OCI-LY7 (cell line): ENCODE measurements at regions not wholly inside any gene's neighbourhood (a gene's known extent, or its start where the extent isn't known, plus 50 kb on each side); places are given as distances from the start of the nearest gene placed in this dataset.
"Not testable (repeated sequence)": the region's sequence is repeated elsewhere in the genome, so short reads cannot be mapped to it uniquely, and the experiment has no call there.

Source experiments
- BruUV-seq: library from RNA; stranded (reverse); fragments of 400-500 nt; replicated peaks from 2 replicates; lab custom pipeline; 2021; lab: Mats Ljungman, UMichigan
- CTCF ChIA-PET: fragments of 300-600 bp; sonication (Branson Sonifier 250); formaldehyde crosslinking; loops from one replicate; lab custom pipeline; 2022; ENCODE audit warnings: antibody characterized with exemption; ENCODE audit not compliant: unreplicated experiment; lab: Charles Lee
- POLR2A ChIA-PET: fragments of 300-600 bp; sonication (Branson Sonifier 250); formaldehyde crosslinking; loops from one replicate; lab custom pipeline; 2022; ENCODE audit warnings: antibody characterized with exemption; lab: Charles Lee
- DNase-seq: peaks from one replicate; pipeline ENCODE4 v3.0.0-alpha.2; 2015; ENCODE audit warnings: low spot score
- H2AFZ ChIP-seq: fragments of 200-600 bp; sonication (generic), shearing (Covaris generic); 2 replicates; pipeline ENCODE4 v1.6.1; 2014; ENCODE audit warnings: mild to moderate bottlenecking, antibody characterized with exemption, low read length, moderate library complexity
- H3K27ac ChIP-seq: fragments of 200-600 bp; sonication (generic); 2 replicates; pipeline ENCODE4 v1.5.1; 2014; ENCODE audit warnings: mixed run types, low read depth, mild to moderate bottlenecking, moderate library complexity, low read length, inconsistent platforms; ENCODE audit not compliant: poor library complexity, severe bottlenecking
- H3K36me3 ChIP-seq: fragments of 200-600 bp; sonication (generic); 2 replicates; pipeline ENCODE4 v1.6.1; 2014; ENCODE audit warnings: mild to moderate bottlenecking, antibody characterized with exemption, low read length, moderate library complexity, mixed read lengths; ENCODE audit not compliant: insufficient read depth
- H3K4me1 ChIP-seq: fragments of 200-600 bp; sonication (generic); 2 replicates; pipeline ENCODE4 v1.5.1; 2014; ENCODE audit warnings: mild to moderate bottlenecking, low read length; ENCODE audit not compliant: insufficient read depth, poor library complexity, severe bottlenecking
- H3K4me2 ChIP-seq: fragments of 200-600 bp; sonication (generic); 2 replicates; pipeline ENCODE4 v1.6.1; 2014; ENCODE audit warnings: mild to moderate bottlenecking, low read length
- H3K4me3 ChIP-seq: fragments of 200-600 bp; sonication (generic); 2 replicates; pipeline ENCODE4 v1.5.1; 2014; ENCODE audit warnings: mild to moderate bottlenecking, low read depth, low read length; ENCODE audit not compliant: poor library complexity, severe bottlenecking
- H3K79me2 ChIP-seq: fragments of 200-600 bp; sonication (generic); 2 replicates; pipeline ENCODE4 v1.6.1; 2016; ENCODE audit warnings: low read depth, mild to moderate bottlenecking, low read length, moderate library complexity, mixed read lengths; ENCODE audit not compliant: insufficient read depth
- H3K9me2 ChIP-seq: fragments of 200-600 bp; sonication (generic); 2 replicates; pipeline ENCODE4 v1.6.1; 2016; ENCODE audit warnings: mild to moderate bottlenecking, low read length, mixed read lengths; ENCODE audit not compliant: insufficient read depth
- H3K9me3 ChIP-seq: fragments of 200-600 bp; sonication (generic); 2 replicates; pipeline ENCODE4 v1.6.1; 2014; ENCODE audit warnings: mild to moderate bottlenecking, mixed run types, low read length, mixed read lengths
- H4K20me1 ChIP-seq: fragments of 200-600 bp; sonication (generic); 2 replicates; pipeline ENCODE4 v1.6.1; 2014; ENCODE audit warnings: mild to moderate bottlenecking, antibody characterized with exemption, low read length, moderate library complexity, mixed read lengths; ENCODE audit not compliant: insufficient read depth
- EZH2phosphoT487 ChIP-seq: fragments of 200-600 bp; sonication (generic); IDR thresholded peaks from 2 replicates; pipeline ENCODE4 v1.6.1; 2018; ENCODE audit warnings: low read depth, borderline replicate concordance, mild to moderate bottlenecking, mixed run types, antibody characterized with exemption, low read length, moderate library complexity, mixed read lengths
- intact Hi-C: fragments of 100-400 bp; cut with micrococcal nuclease; formaldehyde crosslinking; loops from one replicate; pipeline ENCODE4 v1.10.0; 2022; ENCODE audit not compliant: unreplicated experiment
- TF ChIP-seq, protein P1 (sequence below): fragments of 200-600 bp; sonication (generic); conservative IDR thresholded peaks from 2 replicates; pipeline ENCODE4 v1.5.1; 2014; ENCODE audit warnings: mild to moderate bottlenecking, antibody characterized with exemption, low read length, moderate library complexity, mixed read lengths

DNA sequence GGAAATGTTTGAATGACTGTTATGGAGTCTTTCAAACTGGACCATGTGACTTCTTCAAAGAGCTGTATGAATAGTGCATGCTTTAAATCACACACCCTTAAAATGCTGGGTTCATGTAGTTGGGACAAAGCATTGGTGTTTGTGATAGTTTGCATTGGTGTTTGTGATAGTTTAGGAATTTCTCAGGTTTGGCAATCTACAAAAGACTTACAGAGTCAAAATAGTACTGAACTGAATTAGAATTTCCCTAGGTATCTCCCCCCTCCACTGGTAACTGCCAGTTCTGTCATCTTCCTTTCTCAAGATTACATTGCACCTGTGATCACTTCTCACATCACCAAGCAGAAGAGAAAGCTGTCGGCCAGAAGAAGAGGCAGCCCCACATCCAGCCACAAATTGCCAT lies 261.1 kb downstream of the GATA3 start:
- ChIA-PET POLR2A (interaction anchor here (0.6 kb wide), 1 partner anchor 973 kb away, joined by 3 read pairs; no protein-coding TSS in a partner anchor), CTCF (no interaction called here)
- Histone ChIP-seq H3K4me1 (no peaks in the 10 kb centered on the region), H3K9me3 (no peaks in the 10 kb centered on the region), H3K36me3 (no peaks in the 10 kb centered on the region), H4K20me1 (no peaks in the 10 kb centered on the region), H3K4me2 (no peak overlapping the region), H3K27ac (no peak overlapping the region), H3K9me2 (no peaks in the 10 kb centered on the region), H2AFZ (no peak overlapping the region), H3K79me2 (no peaks in the 10 kb centered on the region), H3K4me3 (no peak overlapping the region)
- TF ChIP-seq, protein P1, sequence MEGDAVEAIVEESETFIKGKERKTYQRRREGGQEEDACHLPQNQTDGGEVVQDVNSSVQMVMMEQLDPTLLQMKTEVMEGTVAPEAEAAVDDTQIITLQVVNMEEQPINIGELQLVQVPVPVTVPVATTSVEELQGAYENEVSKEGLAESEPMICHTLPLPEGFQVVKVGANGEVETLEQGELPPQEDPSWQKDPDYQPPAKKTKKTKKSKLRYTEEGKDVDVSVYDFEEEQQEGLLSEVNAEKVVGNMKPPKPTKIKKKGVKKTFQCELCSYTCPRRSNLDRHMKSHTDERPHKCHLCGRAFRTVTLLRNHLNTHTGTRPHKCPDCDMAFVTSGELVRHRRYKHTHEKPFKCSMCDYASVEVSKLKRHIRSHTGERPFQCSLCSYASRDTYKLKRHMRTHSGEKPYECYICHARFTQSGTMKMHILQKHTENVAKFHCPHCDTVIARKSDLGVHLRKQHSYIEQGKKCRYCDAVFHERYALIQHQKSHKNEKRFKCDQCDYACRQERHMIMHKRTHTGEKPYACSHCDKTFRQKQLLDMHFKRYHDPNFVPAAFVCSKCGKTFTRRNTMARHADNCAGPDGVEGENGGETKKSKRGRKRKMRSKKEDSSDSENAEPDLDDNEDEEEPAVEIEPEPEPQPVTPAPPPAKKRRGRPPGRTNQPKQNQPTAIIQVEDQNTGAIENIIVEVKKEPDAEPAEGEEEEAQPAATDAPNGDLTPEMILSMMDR, result no peak
- TF ChIP-seq EZH2phosphoT487, result no peak
- DNase-seq, result no peak
- no TSS peak for BruUV-seq
- intact Hi-C loops, result no loop called here

DNA sequence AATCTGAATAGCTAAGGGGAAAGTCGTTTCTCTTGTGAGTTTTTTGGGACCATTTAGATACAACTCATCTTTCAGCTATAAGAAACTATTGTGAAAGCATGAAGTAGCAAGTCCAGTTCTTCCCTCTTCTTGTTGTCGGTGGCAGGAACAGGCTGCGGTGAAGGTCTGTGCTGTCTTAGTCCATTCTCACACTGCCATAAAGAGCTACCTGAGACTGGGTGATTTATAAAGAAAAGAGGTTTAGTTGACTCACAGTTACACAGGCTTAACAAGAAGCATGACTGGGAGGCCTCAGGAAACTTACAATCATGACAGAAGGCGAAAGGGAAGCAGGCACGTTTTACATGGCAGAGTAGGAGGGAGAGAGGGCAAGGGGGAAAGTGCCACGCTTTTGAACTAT lies 261.8 kb downstream of the GATA3 start:
- H3K36me3 ChIP-seq, result no peaks in the 10 kb centered on the region
- no peak overlapping the region for H3K4me3 ChIP-seq
- no TSS peak for BruUV-seq
- H3K4me1 ChIP-seq, result no peaks in the 10 kb centered on the region
- ChIA-PET POLR2A (no interaction called here), CTCF (no interaction called here)
- TF ChIP-seq, protein P1, result no peak
- no peak for TF ChIP-seq EZH2phosphoT487
- no peak for DNase-seq
- H3K27ac ChIP-seq, result no peak overlapping the region
- no peaks in the 10 kb centered on the region for H3K9me3 ChIP-seq
- intact Hi-C loops, result no loop called here
- H3K9me2 ChIP-seq, result no peaks in the 10 kb centered on the region
- H3K79me2 ChIP-seq, result no peaks in the 10 kb centered on the region
- H4K20me1 ChIP-seq, result no peaks in the 10 kb centered on the region
- H2AFZ ChIP-seq, result no peak overlapping the region
- no peak overlapping the region for H3K4me2 ChIP-seq

DNA sequence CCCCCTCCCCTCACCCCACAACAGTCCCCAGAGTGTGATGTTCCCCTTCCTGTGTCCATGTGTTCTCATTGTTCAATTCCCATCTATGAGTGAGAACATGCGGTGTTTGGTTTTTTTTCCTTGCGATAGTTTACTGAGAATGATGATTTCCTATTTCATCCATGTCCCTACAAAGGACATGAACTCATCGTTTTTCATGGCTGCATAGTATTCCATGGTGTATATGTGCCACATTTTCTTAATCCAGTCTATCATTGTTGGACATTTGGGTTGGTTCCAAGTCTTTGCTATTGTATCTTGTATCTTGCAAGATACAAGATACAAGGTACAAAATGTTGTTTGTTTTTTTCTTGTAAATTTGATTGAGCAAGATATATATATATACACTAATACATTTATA lies 263.9 kb downstream of the GATA3 start:
- DNase-seq, H3K27ac ChIP-seq, H3K36me3 ChIP-seq, CTCF ChIA-PET, H3K4me2 ChIP-seq, H3K4me3 ChIP-seq, BruUV-seq, intact Hi-C loops, H3K4me1 ChIP-seq, H2AFZ ChIP-seq, H3K9me2 ChIP-seq, POLR2A ChIA-PET, H3K9me3 ChIP-seq, H4K20me1 ChIP-seq, H3K79me2 ChIP-seq: not testable (repeated sequence)
